Hepatocyte (in vitro differentiated cells): ENCODE measurements at regions not wholly inside any gene's neighbourhood (a gene's known extent, or its start where the extent isn't known, plus 50 kb on each side); places are given as distances from the start of the nearest gene placed in this dataset.

Source experiments
- DNase-seq: peaks from one replicate; pipeline ENCODE4 v3.0.0-alpha.2; 2016; ENCODE audit warnings: low spot score
- H2AFZ ChIP-seq: fragments of 200-600 bp; sonication (generic); 2 replicates; pipeline ENCODE4 v1.6.0; 2016; ENCODE audit warnings: antibody characterized with exemption, mild to moderate bottlenecking
- H3K27ac ChIP-seq: fragments of 200-600 bp; sonication (generic); 2 replicates; pipeline ENCODE4 v1.5.1; 2016; ENCODE audit warnings: mild to moderate bottlenecking
- H3K27me3 ChIP-seq: fragments of 200-600 bp; sonication (generic); 2 replicates; pipeline ENCODE4 v1.6.1; 2016
- H3K36me3 ChIP-seq: fragments of 200-600 bp; sonication (generic); replicated peaks from 2 replicates; pipeline ENCODE4 v1.5.1; 2016; ENCODE audit warnings: low read depth; ENCODE audit not compliant: insufficient read depth
- H3K4me1 ChIP-seq: fragments of 200-600 bp; sonication (generic); 2 replicates; pipeline ENCODE4 v1.5.1; 2016; ENCODE audit warnings: mild to moderate bottlenecking, moderate library complexity; ENCODE audit not compliant: insufficient read depth
- H3K4me2 ChIP-seq: fragments of 200-600 bp; sonication (generic); 2 replicates; pipeline ENCODE4 v1.6.0; 2016
- H3K4me3 ChIP-seq: fragments of 200-600 bp; sonication (generic); 2 replicates; pipeline ENCODE4 v1.5.1; 2016; ENCODE audit warnings: mild to moderate bottlenecking
- H3K79me2 ChIP-seq: fragments of 200-600 bp; sonication (generic); 2 replicates; pipeline ENCODE4 v1.6.0; 2017; ENCODE audit warnings: mild to moderate bottlenecking
- H3K9me2 ChIP-seq: fragments of 200-600 bp; sonication (generic); replicated peaks from 2 replicates; pipeline ENCODE4 v1.6.0; 2017; ENCODE audit warnings: mild to moderate bottlenecking; ENCODE audit not compliant: insufficient read depth
- H3K9me3 ChIP-seq: fragments of 200-600 bp; sonication (generic); 2 replicates; pipeline ENCODE4 v1.5.1; 2016; ENCODE audit warnings: low read depth, mild to moderate bottlenecking
- H4K20me1 ChIP-seq: fragments of 200-600 bp; sonication (generic); 2 replicates; pipeline ENCODE4 v1.6.0; 2016; ENCODE audit warnings: mild to moderate bottlenecking; ENCODE audit not compliant: insufficient read depth, poor library complexity, severe bottlenecking
- EZH2 ChIP-seq: fragments of 200-600 bp; sonication (generic); IDR thresholded peaks from 2 replicates; pipeline ENCODE4 v1.6.1; 2016; ENCODE audit warnings: antibody characterized with exemption, mild to moderate bottlenecking, borderline replicate concordance
- EZH2phosphoT487 ChIP-seq: fragments of 200-600 bp; sonication (generic); IDR thresholded peaks from one replicate; pipeline ENCODE4 v1.6.1; 2018; ENCODE audit warnings: antibody characterized with exemption, mild to moderate bottlenecking, low read depth, moderate library complexity; ENCODE audit not compliant: unreplicated experiment, severe bottlenecking
- WGBS: methylation state at CpG from one replicate; pipeline ENCODE4 v1.1.6; 2016; ENCODE audit warnings: low lambda C conversion rate; ENCODE audit errors: missing lambda C conversion rate; 5-methylcytosine and 5-hydroxymethylcytosine counted together
- TF ChIP-seq, protein P1 (sequence below): fragments of 200-600 bp; sonication (generic); IDR thresholded peaks from 2 replicates; pipeline ENCODE4 v1.5.1; 2016; ENCODE audit warnings: antibody characterized with exemption, mild to moderate bottlenecking; ENCODE audit not compliant: poor library complexity

DNA sequence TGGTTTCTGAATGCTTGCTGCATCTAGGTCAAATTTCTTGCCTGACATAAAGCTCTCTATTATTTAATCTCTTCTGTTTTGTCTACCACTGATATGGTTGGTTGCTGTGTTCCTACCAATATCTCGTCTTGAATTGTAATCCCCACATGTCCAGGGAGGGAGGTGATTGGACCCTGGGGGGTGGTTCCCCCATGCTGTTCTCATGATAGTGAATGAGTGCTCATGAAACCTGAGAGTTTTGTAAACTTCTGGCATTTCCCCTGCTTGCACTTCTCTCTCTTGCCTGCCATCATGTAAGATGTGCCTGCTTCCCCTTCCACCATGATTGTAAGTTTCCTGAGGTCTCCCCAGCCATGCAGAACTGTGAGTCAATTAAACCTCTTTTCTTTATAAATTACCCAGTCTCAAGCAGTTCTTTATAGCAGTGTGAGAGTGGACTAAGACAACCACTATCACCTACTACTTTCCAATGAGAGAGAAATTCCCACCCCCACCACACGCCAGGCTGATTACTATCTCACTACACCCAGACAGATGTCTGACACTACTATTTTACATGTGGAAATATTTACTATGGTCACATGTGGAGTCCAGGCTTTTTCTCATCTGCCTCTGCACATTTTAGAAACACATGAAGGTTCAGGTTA lies 69.2 kb upstream of the ATP2B1 start:
- no peak for DNase-seq

DNA sequence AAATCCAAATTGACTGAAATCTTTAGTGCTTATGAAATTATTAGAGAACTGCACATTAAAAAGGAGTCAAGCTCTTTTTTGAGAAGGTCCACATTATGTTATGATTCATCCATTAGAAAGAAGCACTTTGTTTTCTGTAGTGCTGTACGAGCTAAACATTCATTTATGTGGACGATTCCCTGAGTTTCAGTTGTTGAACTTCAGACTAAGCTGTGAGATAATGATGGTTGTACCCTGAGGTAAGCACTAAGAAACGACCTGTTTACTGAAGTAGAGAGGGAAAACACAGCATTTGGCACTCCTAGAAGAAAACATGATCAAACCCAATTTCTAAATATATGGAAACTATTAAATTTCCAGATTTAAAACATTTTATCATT lies 67.3 kb upstream of the ATP2B1 start:
- Histone ChIP-seq H3K9me2 (no peaks in the 10 kb centered on the region), H3K4me3 (no peak overlapping the region), H3K27me3 (no peaks in the 10 kb centered on the region), H4K20me1 (no peaks in the 10 kb centered on the region), H3K36me3 (no peaks in the 10 kb centered on the region), H2AFZ (no peak overlapping the region), H3K79me2 (no peaks in the 10 kb centered on the region), H3K4me2 (peak overlapping the region; percentile 34), H3K27ac (peak overlapping the region; percentile 60), H3K9me3 (no peaks in the 10 kb centered on the region), H3K4me1 (no peaks in the 10 kb centered on the region)
- 21% methylated on average over 3 of the region's 3 CpGs for WGBS
- no peak for TF ChIP-seq EZH2
- TF ChIP-seq EZH2phosphoT487 = no peak
- TF ChIP-seq, protein P1, sequence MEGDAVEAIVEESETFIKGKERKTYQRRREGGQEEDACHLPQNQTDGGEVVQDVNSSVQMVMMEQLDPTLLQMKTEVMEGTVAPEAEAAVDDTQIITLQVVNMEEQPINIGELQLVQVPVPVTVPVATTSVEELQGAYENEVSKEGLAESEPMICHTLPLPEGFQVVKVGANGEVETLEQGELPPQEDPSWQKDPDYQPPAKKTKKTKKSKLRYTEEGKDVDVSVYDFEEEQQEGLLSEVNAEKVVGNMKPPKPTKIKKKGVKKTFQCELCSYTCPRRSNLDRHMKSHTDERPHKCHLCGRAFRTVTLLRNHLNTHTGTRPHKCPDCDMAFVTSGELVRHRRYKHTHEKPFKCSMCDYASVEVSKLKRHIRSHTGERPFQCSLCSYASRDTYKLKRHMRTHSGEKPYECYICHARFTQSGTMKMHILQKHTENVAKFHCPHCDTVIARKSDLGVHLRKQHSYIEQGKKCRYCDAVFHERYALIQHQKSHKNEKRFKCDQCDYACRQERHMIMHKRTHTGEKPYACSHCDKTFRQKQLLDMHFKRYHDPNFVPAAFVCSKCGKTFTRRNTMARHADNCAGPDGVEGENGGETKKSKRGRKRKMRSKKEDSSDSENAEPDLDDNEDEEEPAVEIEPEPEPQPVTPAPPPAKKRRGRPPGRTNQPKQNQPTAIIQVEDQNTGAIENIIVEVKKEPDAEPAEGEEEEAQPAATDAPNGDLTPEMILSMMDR = no peak
- DNase-seq = no peak

More for the DNA sequence above, 69.2 kb upstream of the ATP2B1 start:
- Histone ChIP-seq H3K36me3 (no peaks in the 10 kb centered on the region), H3K4me1 (no peaks in the 10 kb centered on the region), H3K9me3 (no peaks in the 10 kb centered on the region), H4K20me1 (no peaks in the 10 kb centered on the region), H2AFZ (no peak overlapping the region), H3K27ac (no peak overlapping the region), H3K4me3 (no peak overlapping the region), H3K27me3 (no peaks in the 10 kb centered on the region), H3K9me2 (no peaks in the 10 kb centered on the region), H3K4me2 (no peak overlapping the region), H3K79me2 (no peaks in the 10 kb centered on the region)
- no peak for TF ChIP-seq EZH2
- TF ChIP-seq, protein P1 = no peak
- no peak for TF ChIP-seq EZH2phosphoT487
- WGBS = 83% methylated on average over 2 of the region's 2 CpGs

GRCh38 chr12:89775063-89775985 lies 66.7 kb upstream of the ATP2B1 start:
- no peaks in the 10 kb centered on the region for H3K4me1 ChIP-seq
- peak; percentile 25 for DNase-seq

More at GRCh38 chr12:89775063-89775985, 66.7 kb upstream of the ATP2B1 start:
- Histone ChIP-seq H3K4me3 (no peak overlapping the region), H3K27me3 (no peaks in the 10 kb centered on the region), H3K4me2 (peak overlapping the region; percentile 34), H3K79me2 (no peaks in the 10 kb centered on the region), H4K20me1 (no peaks in the 10 kb centered on the region), H2AFZ (no peak overlapping the region), H3K36me3 (no peaks in the 10 kb centered on the region), H3K9me3 (no peaks in the 10 kb centered on the region), H3K9me2 (no peaks in the 10 kb centered on the region), H3K27ac (peak overlapping the region; percentile 60)
- TF ChIP-seq EZH2phosphoT487 (no peak), EZH2 (no peak)
- TF ChIP-seq, protein P1 = no peak
- 26% methylated on average over 6 of the region's 6 CpGs for WGBS
